Body of pancreas (tissue), 4 donors: ENCODE measurements at regions not wholly inside any gene's neighbourhood (a gene's known extent, or its start where the extent isn't known, plus 50 kb on each side); places are given as distances from the start of the nearest gene placed in this dataset.

Source experiments
- ATAC-seq: fragments of 150-250 bp; one replicate; pipeline ENCODE4 v1.9.1; 2016
- DNase-seq, 4 donors: peaks; one replicate each; pipeline ENCODE4 v3.0.0-alpha.2; 2019
- H3K27ac ChIP-seq, 4 donors: fragments of 200-600 bp; sonication (generic); 1 replicate in 3 of 4; 2 replicates in 1 of 4; pipeline versions ENCODE4 v1.5.1 to v1.6.1; 2016 to 2019; ENCODE audit warnings: mild to moderate bottlenecking in 1 of 4, mixed read lengths in 1 of 4, moderate library complexity in 1 of 4
- H3K27me3 ChIP-seq, 2 donors: fragments of 200-600 bp; sonication (generic); one replicate each; pipeline ENCODE4 v1.6.0; 2016; ENCODE audit warnings: mild to moderate bottlenecking in 1 of 2
- H3K36me3 ChIP-seq, 2 donors: fragments of 200-600 bp; sonication (generic); replicated peaks in 1 of 2; 2 replicates each; pipeline ENCODE4 v1.5.1; 2016; ENCODE audit warnings: low read depth in 2 of 2; ENCODE audit not compliant: insufficient read depth in 1 of 2
- H3K4me1 ChIP-seq: fragments of 200-600 bp; sonication (generic); one replicate; pipeline ENCODE4 v1.6.0; 2016
- H3K4me3 ChIP-seq, 2 donors: fragments of 200-600 bp; sonication (generic); 1 replicate in 1 of 2; 2 replicates in 1 of 2; pipeline ENCODE4 v1.5.1; 2016 to 2019
- H3K9me3 ChIP-seq, 3 donors: fragments of 200-600 bp; sonication (generic); 1 replicate in 2 of 3; 2 replicates in 1 of 3; pipeline ENCODE4 v1.5.1; 2016
- CTCF ChIP-seq, 7 experiments: fragments of 450-650 bp in 4 of 7; fragments of 200-600 bp in 3 of 7; sonication (generic) in 3 of 7; IDR thresholded peaks; one replicate each; pipeline ENCODE4 v1.5.1; 2016 to 2019; ENCODE audit warnings: antibody characterized with exemption in 7 of 7
- POLR2A ChIP-seq, 3 donors: fragments of 450-650 bp; IDR thresholded peaks; one replicate each; pipeline ENCODE4 v1.6.1; 2016; ENCODE audit warnings: antibody characterized with exemption in 3 of 3, mild to moderate bottlenecking in 2 of 3
- WGBS, 2 donors: methylation state at CpG; one replicate each; pipeline ENCODE4 v1.1.5; 2017; 5-methylcytosine and 5-hydroxymethylcytosine counted together
- intact Hi-C: fragments of 100-400 bp; cut with DNase I; formaldehyde crosslinking; loops from one replicate; pipeline ENCODE4 v1.15.1; 2023

DNA sequence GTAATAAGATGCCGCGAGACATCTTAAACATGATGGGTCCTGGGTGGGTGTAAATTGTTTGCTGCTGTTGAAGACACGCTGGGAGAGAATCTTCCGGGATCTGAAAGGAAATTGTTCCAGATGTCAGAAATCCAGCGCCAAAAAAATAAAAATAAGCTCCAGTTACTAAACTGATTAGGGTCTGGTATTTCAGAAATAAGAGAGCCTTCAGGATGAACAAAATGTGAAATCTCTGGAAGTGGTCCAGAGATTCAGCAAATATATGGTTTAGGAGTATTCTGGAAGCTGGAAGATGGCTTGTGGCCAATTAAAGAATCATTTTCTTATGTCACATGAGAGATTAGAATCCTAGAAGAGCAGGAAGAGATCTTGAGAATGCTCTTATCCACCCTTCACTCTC lies 75.8 kb upstream of the NHS start:
- no peaks in the 10 kb centered on the region for H3K36me3 ChIP-seq
- H3K9me3 ChIP-seq, result no peaks in the 10 kb centered on the region
- H3K27me3 ChIP-seq, result no peaks in the 10 kb centered on the region
- WGBS, 2 donors, result 79 to 83% methylated on average over 5 of the region's 5 CpGs
- DNase-seq (no peak), ATAC-seq (no peak)
- no peak overlapping the region for H3K4me3 ChIP-seq
- H3K27ac ChIP-seq, result no peak overlapping the region
- TF ChIP-seq CTCF (IDR thresholded peaks at IDR 0.05), result no peak
- TF ChIP-seq POLR2A (IDR thresholded peaks at IDR 0.05), result no peak
- H3K4me1 ChIP-seq, result no peaks in the 10 kb centered on the region
- intact Hi-C loops, result no loop called here

GRCh38 chrX:17323397-17323796 lies 51.6 kb upstream of the NHS start:
- Histone ChIP-seq H3K4me3 (no peak overlapping the region), H3K9me3 (no peaks in the 10 kb centered on the region), H3K27ac (no peak overlapping the region), H3K36me3 (no peaks in the 10 kb centered on the region), H3K4me1 (no peaks in the 10 kb centered on the region), H3K27me3 (no peaks in the 10 kb centered on the region)
- DNase-seq (no peak), ATAC-seq (no peak)
- intact Hi-C loops, result no loop called here
- WGBS, 2 donors, result 82 to 94% methylated on average over 3 of the region's 4 CpGs
- TF ChIP-seq POLR2A (IDR thresholded peaks at IDR 0.05) (no peak), CTCF (IDR thresholded peaks at IDR 0.05) (no peak)
